ENCODE measurements at regions not wholly inside any gene's neighbourhood (a gene's known extent, or its start where the extent isn't known, plus 50 kb on each side); places are given as distances from the start of the nearest gene placed in this dataset.

- H3K27ac ChIP-seq (replicated peaks), result no peak overlapping the region
- H3K4me3 ChIP-seq (replicated peaks; ENCODE audit: insufficient read depth, low read length), result no peak overlapping the region
- no peak for TF ChIP-seq SPI1 (IDR thresholded peaks at IDR 0.05; ENCODE audit: borderline replicate concordance, low read depth)
- no peak for TF ChIP-seq REST (IDR thresholded peaks at IDR 0.05; ENCODE audit: insufficient replicate concordance, low read depth)
- TF ChIP-seq CTCF (IDR thresholded peaks at IDR 0.05; ENCODE audit: insufficient read depth, low read length), result no peak
- TF ChIP-seq POLR2AphosphoS5 (IDR thresholded peaks at IDR 0.05; ENCODE audit: low read depth), result no peak
- TF ChIP-seq GABPA (IDR thresholded peaks at IDR 0.05; ENCODE audit: low read depth), result no peak
- no peak for DNase-seq (ENCODE audit: low read depth in 1 of 2, low spot score in 1 of 2)
- H3K27me3 ChIP-seq (ENCODE audit: insufficient read depth, poor library complexity, severe bottlenecking), result no peaks in the 10 kb centered on the region
Observed at GRCh38 chr18:4549164-4549872, 94.2 kb upstream of the DLGAP1 start.

- DNase-seq (ENCODE audit: low read depth in 1 of 2, low spot score in 1 of 2), result no peak
- TF ChIP-seq CTCF (IDR thresholded peaks at IDR 0.05; ENCODE audit: insufficient read depth, low read length) (no peak), SPI1 (IDR thresholded peaks at IDR 0.05; ENCODE audit: borderline replicate concordance, low read depth) (no peak), GABPA (IDR thresholded peaks at IDR 0.05; ENCODE audit: low read depth) (no peak), POLR2AphosphoS5 (IDR thresholded peaks at IDR 0.05; ENCODE audit: low read depth) (no peak), REST (IDR thresholded peaks at IDR 0.05; ENCODE audit: insufficient replicate concordance, low read depth) (no peak)
Observed at GRCh38 chr18:4547126-4547525, 92.0 kb upstream of the DLGAP1 start.

GRCh38 chr18:4544142-4544541 lies 89.0 kb upstream of the DLGAP1 start:
- Histone ChIP-seq H3K27ac (replicated peaks) (no peak overlapping the region), H3K27me3 (ENCODE audit: insufficient read depth, poor library complexity, severe bottlenecking) (no peaks in the 10 kb centered on the region), H3K4me3 (replicated peaks; ENCODE audit: insufficient read depth, low read length) (no peak overlapping the region)
- TF ChIP-seq REST (IDR thresholded peaks at IDR 0.05; ENCODE audit: insufficient replicate concordance, low read depth) (no peak), SPI1 (IDR thresholded peaks at IDR 0.05; ENCODE audit: borderline replicate concordance, low read depth) (no peak), GABPA (IDR thresholded peaks at IDR 0.05; ENCODE audit: low read depth) (no peak), POLR2AphosphoS5 (IDR thresholded peaks at IDR 0.05; ENCODE audit: low read depth) (no peak), CTCF (IDR thresholded peaks at IDR 0.05; ENCODE audit: insufficient read depth, low read length) (no peak)
- DNase-seq (ENCODE audit: low read depth in 1 of 2, low spot score in 1 of 2), result no peak

More at GRCh38 chr18:4547126-4547525, 92.0 kb upstream of the DLGAP1 start:
- H3K27me3 ChIP-seq (ENCODE audit: insufficient read depth, poor library complexity, severe bottlenecking), result no peaks in the 10 kb centered on the region
- no peak overlapping the region for H3K27ac ChIP-seq (replicated peaks)
- no peak overlapping the region for H3K4me3 ChIP-seq (replicated peaks; ENCODE audit: insufficient read depth, low read length)
